Stimulated activated CD4-positive, alpha-beta T cell treated with anti-CD3 and anti-CD28 coated beads, TNF-alpha, amount 100 ng/mL, for 48 hours (primary cell): ENCODE measurements at regions not wholly inside any gene's neighbourhood (a gene's known extent, or its start where the extent isn't known, plus 50 kb on each side); places are given as distances from the start of the nearest gene placed in this dataset.
"Not testable (repeated sequence)": the region's sequence is repeated elsewhere in the genome, so short reads cannot be mapped to it uniquely, and the experiment has no call there.

ENCODE experiments used
- DNase-seq, 3 donors: peaks; one replicate each; pipeline ENCODE4 v3.0.0-alpha.2; 2020; ENCODE audit warnings: low read depth in 3 of 3

- no peak for DNase-seq
Observed at GRCh38 chr12:25684070-25684469, 131.0 kb upstream of the LMNTD1 start.

DNA sequence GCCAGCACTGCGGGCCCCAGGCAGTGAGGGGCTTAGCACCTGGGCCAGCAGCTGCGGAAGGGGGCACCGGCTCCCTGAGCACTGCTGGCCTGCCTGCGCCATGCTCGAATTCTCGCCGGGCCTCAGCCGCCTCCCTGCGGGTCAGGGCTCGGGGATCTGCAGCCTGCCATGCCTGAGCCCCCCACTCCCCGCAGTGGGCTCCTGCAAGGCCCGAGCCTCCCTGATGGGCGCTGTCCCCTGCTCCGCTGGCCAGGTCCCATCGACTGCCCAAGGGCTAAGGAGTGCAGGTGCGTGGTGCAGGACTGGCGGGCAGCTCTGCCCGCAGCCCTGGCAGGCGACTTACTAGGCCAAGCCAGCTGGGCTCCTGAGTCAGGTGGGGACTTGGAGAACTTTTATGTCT, 133.3 kb upstream of the LMNTD1 start:
- DNase-seq, result no peak

GRCh38 chr12:25687226-25687625, 134.1 kb upstream of the LMNTD1 start:
- DNase-seq, result no peak

DNA sequence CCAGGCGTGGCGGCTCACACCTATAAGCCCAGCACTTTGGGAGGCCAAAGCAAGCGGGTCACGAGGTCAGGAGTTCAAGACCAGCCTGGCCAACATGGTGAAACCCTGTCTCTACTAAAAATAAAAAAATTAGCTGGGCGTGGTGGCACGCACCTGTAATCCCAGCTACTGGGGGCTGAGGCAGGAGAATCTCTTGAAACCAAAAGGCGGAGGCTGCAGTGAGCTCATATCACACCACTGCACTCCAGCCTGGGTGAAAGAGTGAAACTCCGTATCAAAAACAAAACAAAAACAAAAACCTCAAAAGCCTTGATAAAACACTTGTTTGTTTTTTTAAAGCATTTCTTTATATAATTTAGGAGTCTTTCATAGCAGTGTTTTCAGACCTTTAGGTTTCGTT, 135.8 kb upstream of the LMNTD1 start:
- DNase-seq, result not testable (repeated sequence)

GRCh38 chr12:25689996-25690501, 137.0 kb upstream of the LMNTD1 start:
- DNase-seq, result no peak

DNA sequence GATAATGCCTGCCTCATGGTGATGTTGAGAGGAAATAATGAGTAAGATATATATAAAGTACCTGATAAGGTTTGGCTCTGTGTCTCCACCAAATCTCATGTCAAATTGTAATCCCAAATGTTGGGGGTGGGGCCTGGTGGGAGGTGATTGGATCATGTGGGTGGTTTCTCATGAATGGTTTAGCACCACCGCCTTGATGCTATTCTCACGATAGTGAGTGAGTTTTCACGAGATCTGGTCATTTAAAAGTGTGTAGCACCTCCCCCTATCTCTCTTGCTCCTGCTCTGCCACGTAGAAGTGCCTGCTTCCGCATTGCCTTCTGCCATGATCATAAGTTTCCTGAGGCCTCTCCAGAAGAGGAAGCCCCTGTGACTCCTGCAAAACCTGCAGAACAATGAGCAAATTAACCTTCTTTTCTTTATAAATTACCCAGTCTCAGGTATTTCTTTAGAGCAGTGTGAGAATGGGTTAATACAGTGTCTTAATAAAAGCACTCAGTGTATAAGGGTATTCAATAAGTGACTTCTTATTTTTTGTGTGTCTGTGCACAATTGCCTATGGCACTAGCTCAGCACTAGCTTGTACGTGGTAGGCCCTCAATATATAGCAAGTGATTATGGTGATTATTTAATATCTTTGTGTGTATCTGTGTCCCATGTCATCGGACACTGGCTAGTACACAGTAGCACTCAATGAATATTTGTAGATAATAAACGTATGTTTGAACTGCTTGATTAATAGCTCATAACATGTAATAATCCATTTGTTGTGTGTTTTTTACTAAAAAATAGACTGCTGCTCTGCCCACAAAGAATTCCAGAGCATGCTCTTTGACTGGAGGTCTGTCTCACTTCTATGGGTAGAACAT, 138.1 kb upstream of the LMNTD1 start:
- no peak for DNase-seq

DNA sequence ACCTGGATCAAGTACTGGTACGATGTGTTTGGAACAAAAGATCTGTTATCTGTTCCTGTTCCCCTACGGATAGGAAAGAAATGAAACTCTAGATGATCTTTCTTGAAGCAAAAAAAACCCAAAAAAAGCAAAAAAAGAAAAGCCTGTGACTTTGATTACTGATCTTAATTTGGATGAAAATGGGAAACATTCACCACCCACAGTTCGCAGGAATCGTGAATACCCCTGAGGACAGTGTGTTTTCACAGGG, 138.7 kb upstream of the LMNTD1 start:
- DNase-seq, result no peak

DNA sequence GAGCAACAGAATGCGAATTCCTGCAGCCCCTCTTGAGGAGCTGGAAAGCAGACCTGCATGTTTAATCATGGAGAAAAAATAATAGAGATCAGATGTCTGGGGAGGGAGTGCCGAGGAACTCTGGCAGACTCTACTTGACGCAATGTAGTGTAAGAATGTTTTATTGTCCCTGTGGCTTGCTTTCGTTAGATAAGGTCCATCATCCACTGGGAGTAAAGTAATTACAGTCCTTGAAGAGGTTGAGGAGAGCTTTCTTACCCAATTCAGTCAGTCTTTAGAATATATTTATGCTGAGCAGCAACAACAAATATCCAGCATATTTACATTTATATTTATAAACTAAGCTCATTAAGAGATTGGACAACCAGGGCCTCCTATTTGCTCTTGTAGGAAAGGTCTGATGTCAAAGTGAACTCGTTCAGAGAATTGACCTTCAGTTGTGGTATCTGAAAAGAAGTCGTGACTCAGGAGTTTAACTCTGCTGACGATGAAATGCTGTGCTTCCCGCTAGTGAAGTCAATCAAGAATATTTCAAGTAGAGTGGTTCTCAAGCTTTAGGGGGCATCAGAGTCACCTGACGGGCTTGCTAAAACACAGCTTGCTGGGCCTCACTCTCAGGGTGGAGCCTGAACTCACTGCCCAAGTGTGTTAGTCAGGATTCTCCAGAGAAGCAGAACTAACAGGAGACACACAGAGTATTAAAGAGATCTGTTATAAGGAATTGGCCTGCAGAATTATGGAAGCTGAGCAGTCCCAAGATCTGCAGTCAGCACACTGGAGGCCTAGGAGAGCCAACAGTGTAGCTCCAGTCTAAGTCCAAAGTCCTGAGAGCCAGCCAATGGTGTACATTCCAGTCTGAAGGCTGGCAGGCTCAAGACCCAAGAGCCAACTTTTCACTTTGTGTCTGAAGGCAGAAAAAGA, 139.3 kb upstream of the LMNTD1 start:
- DNase-seq, result no peak

GRCh38 chr12:25694072-25694471, 141.0 kb upstream of the LMNTD1 start:
- DNase-seq, result no peak

DNA sequence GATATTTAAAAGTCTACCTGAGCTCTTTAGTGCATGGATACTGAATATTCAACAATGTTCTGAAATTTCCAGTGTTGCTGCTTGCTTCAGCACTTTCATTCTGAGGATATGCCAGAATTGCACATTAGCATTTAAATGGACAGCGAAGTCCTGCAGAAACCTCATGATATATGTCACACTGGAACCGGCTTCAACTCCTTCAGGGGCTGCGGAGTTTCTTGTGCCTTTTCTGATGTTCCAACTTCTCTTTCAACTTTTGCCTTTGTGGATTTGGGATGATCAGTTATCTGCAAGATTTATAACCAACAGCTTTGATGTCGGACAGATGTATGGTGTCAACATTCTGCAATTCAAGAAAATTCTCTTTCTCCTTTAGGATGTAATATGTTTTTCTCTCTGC, 142.5 kb upstream of the LMNTD1 start:
- DNase-seq, result no peak

- DNase-seq, result no peak
Observed at GRCh38 chr12:25698772-25699171, 145.7 kb upstream of the LMNTD1 start.

DNA sequence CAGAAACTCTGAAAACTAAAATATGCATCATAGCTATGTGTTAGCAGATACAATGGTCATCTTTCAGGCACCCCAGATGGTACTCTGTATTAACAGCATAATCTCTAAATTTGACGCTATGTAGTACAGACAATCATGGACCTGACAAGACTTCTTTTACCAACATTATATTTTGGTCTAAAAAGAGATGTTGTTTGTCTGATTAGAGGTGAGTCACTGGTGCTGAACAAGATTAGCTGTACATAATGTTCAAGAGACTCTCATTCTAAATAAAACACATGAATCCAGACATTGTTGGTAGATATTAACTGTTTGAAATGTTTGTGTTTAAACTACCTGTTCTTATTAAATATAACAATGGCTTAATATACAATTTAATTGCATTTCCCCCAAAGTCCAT, 146.4 kb upstream of the LMNTD1 start:
- no peak for DNase-seq

- DNase-seq, result no peak
Observed at GRCh38 chr12:25701290-25701689, 148.2 kb upstream of the LMNTD1 start.

- no peak for DNase-seq
Observed at GRCh38 chr12:25702553-25702952, 149.5 kb upstream of the LMNTD1 start.

DNA sequence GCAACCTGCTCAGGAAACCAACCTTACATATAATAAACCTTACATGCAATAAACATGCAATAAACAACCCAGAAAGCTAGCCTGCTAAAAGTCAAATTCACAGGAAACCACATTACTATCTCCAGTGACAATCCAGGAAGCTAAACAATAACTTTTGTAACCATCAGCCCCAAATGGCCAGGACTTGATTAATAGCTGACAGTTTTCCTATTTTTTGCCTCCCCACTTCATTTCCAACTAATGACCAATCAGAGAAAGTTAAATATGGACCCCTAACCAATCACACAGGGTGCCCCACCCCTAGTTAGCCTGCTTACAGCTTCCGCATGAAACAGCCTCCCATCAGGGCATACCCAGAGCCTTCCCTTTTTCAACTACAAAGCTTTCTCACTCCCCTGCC, 152.2 kb upstream of the LMNTD1 start:
- no peak for DNase-seq

DNA sequence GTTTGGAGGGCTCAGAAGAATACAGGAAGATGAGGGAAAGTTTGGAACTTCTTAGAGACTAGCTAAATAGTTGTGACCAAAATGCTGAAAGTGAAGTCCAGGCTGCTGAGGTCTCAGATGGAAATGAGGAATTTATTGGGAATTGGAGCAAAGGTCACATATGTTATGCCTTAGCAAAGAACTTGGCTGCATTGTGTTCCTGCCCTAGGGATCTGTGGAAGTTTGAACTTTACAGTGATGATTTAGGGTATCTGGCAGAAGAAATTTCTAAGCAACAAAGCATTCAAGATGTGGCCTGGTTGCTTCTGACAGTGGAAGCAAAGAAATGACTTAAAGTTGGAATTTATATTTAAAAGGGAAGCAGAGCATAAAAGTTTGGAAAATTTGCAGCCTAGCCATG, 153.6 kb upstream of the LMNTD1 start:
- not testable (repeated sequence) for DNase-seq

DNA sequence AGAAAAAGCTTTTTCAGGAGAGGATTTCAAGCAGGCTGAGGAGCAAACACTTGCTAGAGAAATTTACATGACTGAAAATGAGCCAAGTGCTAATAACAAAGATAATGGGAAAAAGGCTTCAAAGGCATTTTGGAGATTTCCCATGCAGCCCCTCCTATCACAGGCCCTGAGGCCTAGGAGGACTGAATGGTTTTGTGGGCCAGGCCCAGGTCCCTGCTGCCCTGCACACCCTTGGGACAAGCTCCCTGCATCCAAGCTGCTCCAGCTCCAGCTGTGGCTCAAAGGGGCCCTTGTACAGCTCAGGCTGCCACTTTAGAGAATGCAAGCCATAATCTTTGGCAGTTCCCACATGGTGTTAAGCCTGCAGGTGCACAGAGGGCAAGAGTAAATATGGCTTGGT, 154.0 kb upstream of the LMNTD1 start:
- DNase-seq, result no peak

DNA sequence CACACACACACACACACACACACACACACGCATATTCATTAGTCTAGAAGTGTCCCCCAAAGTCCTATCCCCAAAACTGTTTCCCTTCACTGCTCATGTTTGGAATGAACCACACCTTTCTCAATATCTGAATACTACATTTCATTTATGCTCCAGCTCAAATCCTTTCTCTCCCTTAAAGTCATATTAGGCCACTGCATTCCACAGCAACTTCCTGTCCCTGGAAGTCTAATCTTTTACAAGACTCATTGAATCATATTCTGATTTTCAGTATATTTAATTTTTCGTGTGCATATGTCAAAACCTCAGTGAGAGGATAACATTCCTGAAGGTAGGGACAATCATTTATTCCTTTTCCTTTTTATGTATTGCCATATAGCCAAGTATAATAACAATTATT, 155.6 kb upstream of the LMNTD1 start:
- no peak for DNase-seq

GRCh38 chr12:25710128-25710527, 157.0 kb upstream of the LMNTD1 start:
- DNase-seq, result no peak

- not testable (repeated sequence) for DNase-seq
Observed at GRCh38 chr12:25710938-25711605, 158.0 kb upstream of the LMNTD1 start.

DNA sequence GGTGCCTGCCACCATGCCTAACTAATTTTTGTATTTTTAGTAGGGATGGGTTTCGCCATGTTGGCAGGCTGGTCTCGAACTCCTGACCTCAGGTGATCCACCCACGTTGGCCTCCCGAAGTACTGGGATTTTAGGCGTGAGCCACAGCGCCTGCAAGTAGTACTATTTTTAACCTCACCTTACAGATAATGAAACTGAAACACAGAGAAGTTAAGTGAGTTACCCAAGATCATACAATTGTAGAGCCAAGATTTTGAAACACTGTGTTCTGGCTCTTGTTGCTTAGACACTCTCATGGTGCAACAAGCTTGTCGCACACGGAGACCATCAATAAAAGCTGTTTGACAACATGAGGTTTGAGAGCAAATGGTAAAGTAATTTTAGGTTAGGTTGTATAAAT, 159.1 kb upstream of the LMNTD1 start:
- no peak for DNase-seq

- no peak for DNase-seq
Observed at GRCh38 chr12:25713264-25713663, 160.2 kb upstream of the LMNTD1 start.
